GM21576 (cell line): ENCODE measurements at regions not wholly inside any gene's neighbourhood (a gene's known extent, or its start where the extent isn't known, plus 50 kb on each side); places are given as distances from the start of the nearest gene placed in this dataset.
A peak's percentile ranks its signal among the peaks of the same experiment; 100 is the strongest.

Experiments used
- ATAC-seq: cut with Tn5 transposase; IDR thresholded peaks from one replicate; pipeline ENCODE4 v1.9.1; 2021; ENCODE audit warnings: mild to moderate bottlenecking, moderate library complexity; ENCODE audit not compliant: unreplicated experiment

GRCh38 chr2:195319548-195320412 is 337.2 kb upstream of the SLC39A10 start:
- no peak for ATAC-seq

- ATAC-seq: no peak
Measured at GRCh38 chr2:195319112-195319460, 337.9 kb upstream of the SLC39A10 start.

GRCh38 chr2:195318440-195319111 is 338.4 kb upstream of the SLC39A10 start:
- no peak for ATAC-seq

GRCh38 chr2:195317550-195317949 is 339.5 kb upstream of the SLC39A10 start:
- ATAC-seq: no peak

- ATAC-seq: no peak
Measured at GRCh38 chr2:195316486-195316885, 340.5 kb upstream of the SLC39A10 start.

GRCh38 chr2:195313962-195314361 is 343.1 kb upstream of the SLC39A10 start:
- ATAC-seq: peak; percentile 47

GRCh38 chr2:195312662-195313061 is 344.4 kb upstream of the SLC39A10 start:
- ATAC-seq: no peak

- ATAC-seq: no peak
Measured at GRCh38 chr2:195308163-195308562, 348.9 kb upstream of the SLC39A10 start.

- ATAC-seq: no peak
Measured at GRCh38 chr2:195307751-195308150, 349.3 kb upstream of the SLC39A10 start.

- no peak for ATAC-seq
Measured at GRCh38 chr2:195304310-195304709, 352.7 kb upstream of the SLC39A10 start.

GRCh38 chr2:195300631-195301030 is 356.4 kb upstream of the SLC39A10 start:
- no peak for ATAC-seq

GRCh38 chr2:195299600-195299999 is 357.4 kb upstream of the SLC39A10 start:
- no peak for ATAC-seq

GRCh38 chr2:195296490-195296889 is 360.5 kb upstream of the SLC39A10 start:
- no peak for ATAC-seq

GRCh38 chr2:195289081-195289480 is 367.9 kb upstream of the SLC39A10 start:
- no peak for ATAC-seq

GRCh38 chr2:195279840-195280427 is 377.1 kb upstream of the SLC39A10 start:
- ATAC-seq: no peak

GRCh38 chr2:195270466-195271039 is 386.5 kb upstream of the SLC39A10 start:
- no peak for ATAC-seq

- no peak for ATAC-seq
Measured at GRCh38 chr2:195269220-195269619, 387.8 kb upstream of the SLC39A10 start.

GRCh38 chr2:195257979-195258378 is 399.0 kb upstream of the SLC39A10 start:
- ATAC-seq: no peak

GRCh38 chr2:195252018-195252417 is 405.0 kb upstream of the SLC39A10 start:
- ATAC-seq: no peak

GRCh38 chr2:195251214-195251613 is 405.8 kb upstream of the SLC39A10 start:
- ATAC-seq: no peak

- ATAC-seq: no peak
Measured at GRCh38 chr2:195238826-195239225, 418.2 kb upstream of the SLC39A10 start.

GRCh38 chr2:195238379-195238778 is 418.6 kb upstream of the SLC39A10 start:
- ATAC-seq: no peak
